ENCODE measurements at regions not wholly inside any gene's neighbourhood (a gene's known extent, or its start where the extent isn't known, plus 50 kb on each side); places are given as distances from the start of the nearest gene placed in this dataset.

GRCh38 chr5:174801798-174802197, 77.4 kb downstream of the MSX2 start:
- H3K27me3 ChIP-seq, result peaks cover 0 to 10% of the 10 kb centered on the region in 2 donors
- no peak overlapping the region for H3K4me3 ChIP-seq
- peaks cover 0 to 6% of the 10 kb centered on the region in 2 donors for H3K9me3 ChIP-seq
- DNase-seq (ENCODE audit: low spot score in 2 of 2), result no peak
- intact Hi-C loops (cut with DNase I; ENCODE audit: low total_unique reads), result no loop called here
- no peak overlapping the region for H3K27ac ChIP-seq
- H3K4me1 ChIP-seq, result no peaks in the 10 kb centered on the region
- TF ChIP-seq CTCF (IDR thresholded peaks at IDR 0.05) (no peak), POLR2A (IDR thresholded peaks at IDR 0.05) (no peak), POLR2AphosphoS5 (IDR thresholded peaks at IDR 0.05) (no peak)
- no peaks in the 10 kb centered on the region for H3K36me3 ChIP-seq

GRCh38 chr5:174800435-174800834, 76.1 kb downstream of the MSX2 start:
- peaks cover 0 to 2% of the 10 kb centered on the region in 2 donors for H3K9me3 ChIP-seq
- no peak overlapping the region for H3K4me3 ChIP-seq
- H3K4me1 ChIP-seq, result no peaks in the 10 kb centered on the region
- H3K36me3 ChIP-seq, result no peaks in the 10 kb centered on the region
- H3K27me3 ChIP-seq, result peaks cover 0 to 20% of the 10 kb centered on the region in 2 donors
- intact Hi-C loops (cut with DNase I; ENCODE audit: low total_unique reads), result no loop called here
- TF ChIP-seq POLR2AphosphoS5 (IDR thresholded peaks at IDR 0.05), result no peak
- no peak for TF ChIP-seq CTCF (IDR thresholded peaks at IDR 0.05)
- TF ChIP-seq POLR2A (IDR thresholded peaks at IDR 0.05), result no peak
- H3K27ac ChIP-seq, result no peak overlapping the region
- DNase-seq (ENCODE audit: low spot score in 2 of 2), result no peak

- no peaks in the 10 kb centered on the region for H3K4me1 ChIP-seq
- intact Hi-C loops (cut with DNase I; ENCODE audit: low total_unique reads), result loop anchor here (5.0 to 10.0 kb wide), 2 partner anchors 213 to 374 kb away; no protein-coding TSS in a partner anchor
- H3K27me3 ChIP-seq, result peaks cover 0 to 31% of the 10 kb centered on the region in 2 donors
- no peaks in the 10 kb centered on the region for H3K9me3 ChIP-seq
- no peak for TF ChIP-seq POLR2AphosphoS5 (IDR thresholded peaks at IDR 0.05)
- no peak for TF ChIP-seq POLR2A (IDR thresholded peaks at IDR 0.05)
- no peak for TF ChIP-seq CTCF (IDR thresholded peaks at IDR 0.05)
- DNase-seq (ENCODE audit: low spot score in 2 of 2), result no peak
- H3K36me3 ChIP-seq, result no peaks in the 10 kb centered on the region
- H3K4me3 ChIP-seq, result no peak overlapping the region
- no peak overlapping the region for H3K27ac ChIP-seq
These were observed 74.7 kb downstream of the MSX2 start for GRCh38 chr5:174799121-174799520.

- no peak for DNase-seq (ENCODE audit: low spot score in 2 of 2)
- Histone ChIP-seq H3K36me3 (no peaks in the 10 kb centered on the region), H3K9me3 (no peaks in the 10 kb centered on the region), H3K27me3 (peaks cover 0 to 31% of the 10 kb centered on the region in 2 donors), H3K4me1 (no peaks in the 10 kb centered on the region), H3K27ac (no peak overlapping the region), H3K4me3 (no peak overlapping the region)
- intact Hi-C loops (cut with DNase I; ENCODE audit: low total_unique reads), result loop anchor here (5.0 to 10.0 kb wide), 2 partner anchors 214 to 374 kb away; no protein-coding TSS in a partner anchor
- TF ChIP-seq CTCF (IDR thresholded peaks at IDR 0.05) (no peak), POLR2A (IDR thresholded peaks at IDR 0.05) (no peak), POLR2AphosphoS5 (IDR thresholded peaks at IDR 0.05) (no peak)
These were observed 74.2 kb downstream of the MSX2 start for GRCh38 chr5:174798551-174798951.

GRCh38 chr5:174796711-174797192, 72.4 kb downstream of the MSX2 start:
- intact Hi-C loops (cut with DNase I; ENCODE audit: low total_unique reads), result loop anchor here (5.0 to 10.0 kb wide), 2 partner anchors 216 to 372 kb away; no protein-coding TSS in a partner anchor
- TF ChIP-seq CTCF (IDR thresholded peaks at IDR 0.05) (no peak), POLR2A (IDR thresholded peaks at IDR 0.05) (no peak), POLR2AphosphoS5 (IDR thresholded peaks at IDR 0.05) (no peak)
- H3K9me3 ChIP-seq, result no peaks in the 10 kb centered on the region
- H3K4me3 ChIP-seq, result no peak overlapping the region
- H3K27ac ChIP-seq, result no peak overlapping the region
- H3K27me3 ChIP-seq, result peaks cover 0 to 31% of the 10 kb centered on the region in 2 donors
- H3K36me3 ChIP-seq, result no peaks in the 10 kb centered on the region
- DNase-seq (ENCODE audit: low spot score in 2 of 2), result no peak
- no peaks in the 10 kb centered on the region for H3K4me1 ChIP-seq

Data from breast epithelium (tissue), 4 donors.